ENCODE measurements at regions not wholly inside any gene's neighbourhood (a gene's known extent, or its start where the extent isn't known, plus 50 kb on each side); places are given as distances from the start of the nearest gene placed in this dataset.
A peak's percentile ranks its signal among the peaks of the same experiment; 100 is the strongest.

GRCh38 chr13:106232681-106233080 is 302.8 kb downstream of the EFNB2 start:
- DNase-seq: no peak

GRCh38 chr13:106230450-106230849 is 305.0 kb downstream of the EFNB2 start:
- DNase-seq: no peak

DNA sequence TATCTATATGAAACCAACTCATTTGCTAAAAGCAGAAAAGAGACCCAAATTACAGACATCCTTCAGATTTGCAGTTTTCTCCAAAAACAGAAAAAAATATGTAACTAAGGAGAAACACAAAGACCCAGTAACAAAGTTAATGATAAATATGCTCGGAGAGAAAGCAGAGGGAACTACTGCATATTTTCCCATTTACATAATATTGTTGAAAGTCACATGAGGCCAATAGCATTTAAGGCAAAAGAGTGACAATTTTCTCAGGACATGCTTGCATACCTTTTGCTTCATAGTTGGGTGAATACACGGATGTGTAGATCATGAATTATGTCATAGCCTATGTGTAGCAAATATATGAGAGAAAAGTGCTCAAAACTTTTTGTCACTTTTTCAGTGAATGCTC is 310.3 kb downstream of the EFNB2 start:
- DNase-seq: no peak

DNA sequence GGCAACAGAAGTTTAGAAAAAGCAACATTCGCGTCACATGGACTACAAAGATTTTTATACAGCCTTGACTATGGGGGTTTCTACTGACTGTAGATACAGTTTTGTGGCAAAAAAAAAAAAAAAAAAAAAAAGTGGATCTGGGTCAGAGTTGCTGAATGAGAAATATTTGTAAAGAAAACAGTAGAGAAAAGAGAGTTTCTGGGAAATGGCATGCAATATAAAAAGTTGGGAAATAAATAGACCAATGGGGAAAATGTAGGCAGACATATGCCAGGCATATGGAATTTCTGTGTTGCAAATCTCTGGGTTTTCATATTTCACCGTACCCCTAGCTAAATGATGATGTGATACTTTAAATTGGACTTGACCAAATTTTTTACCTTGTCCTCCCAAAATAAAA is 315.3 kb downstream of the EFNB2 start:
- no peak for DNase-seq

GRCh38 chr13:106213028-106213757 is 322.3 kb downstream of the EFNB2 start:
- DNase-seq: peak; percentile 21

DNA sequence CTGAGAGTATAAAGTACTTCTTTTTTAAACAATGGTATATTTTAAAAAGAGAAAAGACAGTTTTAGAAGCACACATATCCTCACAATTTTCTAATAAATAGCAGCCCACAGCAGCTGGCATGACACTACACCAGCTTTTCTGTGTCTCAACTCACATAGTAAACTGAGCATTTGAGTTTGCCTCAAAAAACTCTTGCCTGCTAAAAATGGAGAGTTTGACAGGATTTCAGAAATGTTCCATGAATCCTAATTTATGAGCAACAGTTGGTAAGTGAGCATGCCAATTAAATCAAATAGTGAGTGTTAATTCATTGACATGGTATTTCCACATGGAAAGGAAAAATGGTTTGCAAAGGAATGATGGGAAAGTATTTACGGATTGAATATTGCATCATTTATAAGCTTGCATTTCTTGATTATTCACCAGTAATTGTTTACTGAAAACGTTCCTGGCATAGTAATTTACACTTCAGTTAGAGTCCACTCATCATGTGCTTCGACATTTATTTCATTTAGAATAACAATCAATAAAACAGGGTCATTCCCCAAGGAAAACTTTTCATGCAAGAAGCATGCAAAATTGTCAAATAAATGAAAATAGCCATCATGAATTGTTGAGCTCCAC is 323.0 kb downstream of the EFNB2 start:
- no peak for DNase-seq

GRCh38 chr13:106210324-106210723 is 325.1 kb downstream of the EFNB2 start:
- DNase-seq: no peak

DNA sequence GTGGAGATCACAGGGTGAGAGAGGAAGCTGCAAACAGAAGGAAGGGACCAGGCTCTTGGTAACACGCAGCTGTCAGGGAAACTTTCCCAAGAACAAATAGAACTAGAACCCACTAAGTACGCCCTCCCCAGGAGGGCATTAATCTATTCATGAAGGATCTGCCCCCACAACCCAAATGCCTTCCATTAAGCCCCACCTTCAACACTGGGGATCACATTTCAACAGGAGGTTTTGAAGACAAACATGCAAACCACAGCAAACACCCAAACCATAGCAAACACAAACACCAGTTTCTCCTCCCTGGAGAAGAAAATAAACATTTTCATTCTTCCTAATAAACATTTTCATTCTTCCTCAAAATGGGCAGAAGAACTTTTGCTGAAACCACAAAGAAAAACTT is 329.6 kb downstream of the EFNB2 start:
- DNase-seq: no peak

GRCh38 chr13:106197496-106197895 is 338.0 kb downstream of the EFNB2 start:
- DNase-seq: no peak

DNA sequence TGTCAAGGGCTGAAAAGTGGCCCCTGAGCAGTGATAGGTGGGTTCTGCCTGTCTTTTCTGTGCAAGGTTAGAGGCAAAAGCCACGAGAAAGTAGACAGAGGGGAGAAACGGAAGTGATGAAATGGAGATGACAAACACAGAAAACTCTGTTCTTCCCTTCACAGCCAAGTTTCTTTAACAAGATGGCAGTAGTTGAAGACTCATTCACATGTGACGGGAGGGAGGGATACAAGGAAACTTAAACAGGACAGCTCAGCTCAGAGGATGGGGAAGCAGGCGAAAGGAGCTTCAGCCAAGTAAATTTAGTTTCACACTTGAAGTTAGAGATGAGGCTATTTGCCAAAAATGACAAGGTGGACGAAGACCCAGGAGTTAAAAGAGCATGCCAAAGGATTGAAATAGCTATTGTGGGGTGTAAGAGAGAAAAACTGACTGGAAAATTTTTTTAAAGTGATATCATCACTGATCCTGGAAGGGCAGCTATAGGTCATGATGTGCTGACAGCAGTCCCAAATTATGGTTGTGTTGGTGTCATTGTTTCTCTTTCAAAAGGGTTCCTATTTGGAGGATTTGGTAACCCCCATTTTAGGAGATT is 347.9 kb downstream of the EFNB2 start:
- DNase-seq: no peak

- no peak for DNase-seq
Measured at GRCh38 chr13:106187101-106187500, 348.4 kb downstream of the EFNB2 start.

GRCh38 chr13:106186366-106187030 is 349.0 kb downstream of the EFNB2 start:
- DNase-seq: no peak

DNA sequence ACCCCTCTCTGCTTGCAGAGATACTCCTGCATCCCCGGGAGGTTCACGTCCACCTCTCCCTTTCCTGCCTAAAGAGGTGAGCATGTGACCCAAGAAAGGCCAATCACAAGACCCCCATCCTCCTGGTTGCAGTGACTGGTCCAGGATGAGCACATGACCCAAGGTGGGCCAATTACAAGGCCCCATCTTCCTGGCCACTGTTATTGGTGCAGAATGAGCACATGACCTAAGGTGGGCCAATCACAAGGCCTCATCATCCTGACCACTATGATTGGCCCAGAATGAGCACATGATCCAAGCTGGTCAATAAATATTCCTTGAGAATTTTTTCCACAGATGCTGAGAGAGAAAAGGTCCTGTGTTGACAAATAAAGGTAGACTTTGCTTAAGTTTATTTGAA is 350.7 kb downstream of the EFNB2 start:
- DNase-seq: no peak

DNA sequence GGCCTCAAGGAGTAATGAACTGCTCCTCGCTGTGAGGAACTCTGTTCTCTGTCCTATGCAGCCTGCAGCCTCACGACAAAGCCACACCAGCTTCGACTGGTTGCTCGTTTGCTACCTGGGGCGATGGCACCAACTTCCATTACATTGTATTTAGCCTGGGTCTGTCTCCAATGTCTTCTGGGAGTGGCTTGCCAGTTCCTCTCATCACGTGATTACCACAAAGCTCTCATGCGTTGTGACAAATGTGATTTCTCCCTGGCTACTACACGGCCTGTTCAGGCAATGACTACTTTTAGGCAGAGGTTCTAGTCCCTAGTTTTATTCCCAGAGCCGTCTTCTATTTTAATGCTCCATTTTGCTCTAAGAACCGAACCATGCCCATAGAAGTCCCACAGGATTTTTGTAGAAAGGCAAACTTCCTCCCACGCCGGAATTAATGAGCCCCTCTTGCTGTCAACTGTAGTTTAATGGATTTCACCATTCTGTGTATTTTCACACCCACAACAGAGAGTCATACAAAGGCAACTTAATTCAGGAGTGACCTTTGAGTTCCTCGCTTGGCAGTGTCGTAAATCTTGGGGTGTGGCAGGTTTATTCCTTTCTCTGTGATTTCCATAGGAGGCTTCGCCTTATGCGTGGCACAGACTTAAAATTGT is 351.9 kb downstream of the EFNB2 start:
- no peak for DNase-seq

DNA sequence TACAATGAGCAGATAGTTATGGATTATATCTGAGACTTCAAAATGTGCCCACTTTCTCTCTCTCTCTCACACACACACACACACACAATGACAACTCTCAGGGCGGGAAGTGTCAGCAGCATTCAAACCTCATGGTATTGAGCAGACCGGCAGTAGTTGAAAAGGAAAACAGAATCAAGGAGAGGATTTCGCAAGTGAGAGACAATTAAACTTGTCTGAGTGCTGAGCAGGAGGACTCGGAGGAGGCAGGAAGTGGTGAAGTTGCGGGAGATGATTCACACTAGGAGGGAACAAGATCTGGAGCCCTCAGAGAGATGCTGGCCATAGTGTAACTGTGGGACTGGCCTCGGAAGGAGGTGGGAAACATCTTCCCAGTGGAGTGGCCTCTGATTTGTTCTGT is 353.1 kb downstream of the EFNB2 start:
- DNase-seq: no peak

DNA sequence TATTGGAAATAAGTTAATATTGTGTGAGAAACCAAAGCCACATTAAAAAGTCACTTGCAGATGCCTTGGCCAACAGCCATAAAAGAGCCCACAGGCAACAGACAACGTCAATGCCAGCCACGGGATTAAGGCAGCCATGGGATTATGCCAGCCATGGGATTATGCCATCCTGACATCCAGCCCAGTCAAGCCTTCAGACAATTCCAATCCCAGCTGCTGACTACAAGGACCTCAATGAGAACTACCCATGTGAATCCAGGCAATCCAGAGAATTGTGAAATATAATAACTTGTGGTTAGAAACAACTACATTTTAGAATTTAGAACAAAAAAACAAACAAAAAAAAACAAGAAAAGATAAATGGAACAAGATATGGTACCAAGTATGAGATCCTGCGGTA is 356.6 kb downstream of the EFNB2 start:
- no peak for DNase-seq

DNA sequence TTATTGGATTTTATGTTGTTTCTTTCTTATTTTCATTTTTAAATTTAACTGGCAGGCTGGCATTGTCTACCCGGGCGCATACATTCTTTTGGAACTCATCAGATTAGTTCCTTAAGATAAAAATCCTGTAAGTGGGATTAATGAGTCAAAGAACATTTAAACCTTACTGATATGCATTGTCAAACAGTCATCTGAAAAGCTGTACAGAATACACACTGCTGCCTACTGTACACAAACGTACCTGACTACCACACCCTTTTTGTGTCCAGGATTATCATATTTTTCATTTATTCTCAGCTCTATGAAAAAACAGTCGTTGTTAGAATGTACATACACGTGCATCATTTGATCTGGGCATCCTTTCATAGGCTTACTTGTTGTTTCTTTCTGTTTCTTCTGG is 358.3 kb downstream of the EFNB2 start:
- DNase-seq: no peak

- no peak for DNase-seq
Measured at GRCh38 chr13:106176117-106176516, 359.3 kb downstream of the EFNB2 start.

- no peak for DNase-seq
Measured at GRCh38 chr13:106173891-106174610, 361.4 kb downstream of the EFNB2 start.

DNA sequence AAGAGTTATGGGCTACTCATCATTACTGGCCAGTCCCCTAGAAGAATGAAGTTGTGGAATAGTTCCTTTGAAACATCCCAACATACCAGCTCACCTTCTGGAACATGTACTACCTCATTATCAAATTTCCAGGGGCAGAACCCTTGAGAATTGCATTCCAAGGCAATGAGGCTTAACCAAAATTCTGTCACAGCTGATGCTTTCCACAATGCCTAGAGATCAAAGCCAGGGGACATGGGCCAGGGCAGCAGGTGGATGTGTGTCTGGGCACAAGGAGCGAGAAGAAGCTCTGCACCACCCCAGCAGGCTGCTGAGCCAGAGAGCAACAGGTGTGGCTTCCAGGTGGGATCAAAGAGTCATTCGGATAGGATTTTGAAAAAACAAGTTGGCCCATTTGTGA is 362.1 kb downstream of the EFNB2 start:
- DNase-seq: no peak

DNA sequence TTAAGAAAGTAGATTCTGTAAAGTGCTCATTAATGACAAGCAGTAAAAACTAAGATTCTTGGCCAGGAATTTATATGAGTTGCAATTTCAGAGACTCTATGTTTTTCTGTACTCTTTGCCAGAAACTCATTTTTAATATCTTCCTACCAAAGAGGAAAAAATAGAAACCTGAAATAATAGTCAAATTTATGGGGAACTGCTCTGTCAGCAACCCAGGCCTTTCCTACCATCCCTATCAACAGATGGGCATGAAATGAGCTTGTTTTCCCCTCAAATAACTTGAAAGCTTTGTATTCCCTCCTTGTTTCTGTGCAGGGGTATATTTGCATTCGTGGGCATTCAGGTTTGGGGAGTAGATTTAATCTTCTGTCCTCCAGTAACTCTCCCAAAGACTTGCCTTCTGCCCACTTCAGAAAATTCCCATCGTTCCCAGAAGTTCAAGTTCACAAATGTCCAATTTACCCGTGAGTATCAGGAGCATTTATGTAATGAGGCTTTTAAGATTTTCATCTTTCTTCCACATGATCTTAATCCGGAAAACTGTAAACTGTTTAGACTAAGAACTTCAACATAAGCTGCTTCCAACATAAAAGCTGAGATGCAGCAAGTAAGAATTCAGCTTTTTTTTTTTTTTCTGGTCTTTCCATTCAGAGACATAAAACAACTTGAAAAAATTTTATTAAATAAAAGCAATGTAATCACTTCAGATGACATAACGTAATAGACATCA is 363.1 kb downstream of the EFNB2 start:
- no peak for DNase-seq

- DNase-seq: no peak
Measured at GRCh38 chr13:106163426-106163825, 372.0 kb downstream of the EFNB2 start.
